Neural progenitor cell (in vitro differentiated cells): ENCODE measurements at regions not wholly inside any gene's neighbourhood (a gene's known extent, or its start where the extent isn't known, plus 50 kb on each side); places are given as distances from the start of the nearest gene placed in this dataset.

Source experiments
- EZH2 ChIP-seq: fragments of 200-600 bp; sonication (generic); IDR thresholded peaks from 2 replicates; pipeline ENCODE4 v1.6.1; 2017; ENCODE audit warnings: antibody characterized with exemption, mild to moderate bottlenecking, moderate library complexity
- TF ChIP-seq, protein P1 (sequence below): fragments of 200-600 bp; sonication (generic); IDR thresholded peaks from 2 replicates; pipeline ENCODE4 v1.5.1; 2017; ENCODE audit warnings: antibody characterized with exemption, mild to moderate bottlenecking

DNA sequence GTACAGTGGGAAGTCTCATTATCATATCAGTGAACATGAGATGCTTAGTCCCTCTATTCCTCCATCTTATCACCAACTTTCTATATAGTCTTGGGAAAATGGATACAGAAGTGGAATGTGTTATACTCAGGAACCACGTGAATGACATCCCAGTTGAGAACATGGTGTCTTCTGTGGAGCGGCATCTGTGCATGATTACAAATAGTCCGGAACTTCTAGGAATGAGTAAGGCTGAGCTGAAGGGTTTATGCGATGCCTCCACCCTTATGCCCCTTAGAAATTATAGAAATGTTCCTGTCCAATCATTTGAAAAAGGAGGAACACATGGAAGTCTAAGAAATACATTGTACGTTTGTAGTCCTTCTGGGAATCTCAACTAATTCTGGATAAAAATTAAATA is 64.8 kb upstream of the TMEM108 start:
- TF ChIP-seq, protein P1, sequence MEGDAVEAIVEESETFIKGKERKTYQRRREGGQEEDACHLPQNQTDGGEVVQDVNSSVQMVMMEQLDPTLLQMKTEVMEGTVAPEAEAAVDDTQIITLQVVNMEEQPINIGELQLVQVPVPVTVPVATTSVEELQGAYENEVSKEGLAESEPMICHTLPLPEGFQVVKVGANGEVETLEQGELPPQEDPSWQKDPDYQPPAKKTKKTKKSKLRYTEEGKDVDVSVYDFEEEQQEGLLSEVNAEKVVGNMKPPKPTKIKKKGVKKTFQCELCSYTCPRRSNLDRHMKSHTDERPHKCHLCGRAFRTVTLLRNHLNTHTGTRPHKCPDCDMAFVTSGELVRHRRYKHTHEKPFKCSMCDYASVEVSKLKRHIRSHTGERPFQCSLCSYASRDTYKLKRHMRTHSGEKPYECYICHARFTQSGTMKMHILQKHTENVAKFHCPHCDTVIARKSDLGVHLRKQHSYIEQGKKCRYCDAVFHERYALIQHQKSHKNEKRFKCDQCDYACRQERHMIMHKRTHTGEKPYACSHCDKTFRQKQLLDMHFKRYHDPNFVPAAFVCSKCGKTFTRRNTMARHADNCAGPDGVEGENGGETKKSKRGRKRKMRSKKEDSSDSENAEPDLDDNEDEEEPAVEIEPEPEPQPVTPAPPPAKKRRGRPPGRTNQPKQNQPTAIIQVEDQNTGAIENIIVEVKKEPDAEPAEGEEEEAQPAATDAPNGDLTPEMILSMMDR = no peak
- TF ChIP-seq EZH2 = no peak
